ENCODE measurements at regions not wholly inside any gene's neighbourhood (a gene's known extent, or its start where the extent isn't known, plus 50 kb on each side); places are given as distances from the start of the nearest gene placed in this dataset.

- DNase-seq (ENCODE audit: low read depth in 1 of 2, low spot score in 1 of 2): no peak
- Histone ChIP-seq H3K9me3 (ENCODE audit: low read depth) (no peaks in the 10 kb centered on the region), H3K4me3 (no peak overlapping the region), H3K27ac (no peak overlapping the region), H3K36me3 (no peaks in the 10 kb centered on the region), H3K27me3 (no peaks in the 10 kb centered on the region), H3K4me1 (ENCODE audit: low read depth) (no peaks in the 10 kb centered on the region)
- TF ChIP-seq CTCF (IDR thresholded peaks at IDR 0.05; ENCODE audit: low read depth, low read length): no peak
Measured at GRCh38 chr10:88100281-88100680, 236.9 kb downstream of the PTEN start.

- Histone ChIP-seq H3K27ac (no peak overlapping the region), H3K36me3 (no peaks in the 10 kb centered on the region), H3K4me1 (ENCODE audit: low read depth) (no peaks in the 10 kb centered on the region), H3K9me3 (ENCODE audit: low read depth) (no peaks in the 10 kb centered on the region), H3K4me3 (no peak overlapping the region), H3K27me3 (no peaks in the 10 kb centered on the region)
- DNase-seq (ENCODE audit: low read depth in 1 of 2, low spot score in 1 of 2): no peak
- TF ChIP-seq CTCF (IDR thresholded peaks at IDR 0.05; ENCODE audit: low read depth, low read length): no peak
Measured at GRCh38 chr10:88101666-88102065, 238.2 kb downstream of the PTEN start.

- no peaks in the 10 kb centered on the region for H3K4me1 ChIP-seq (ENCODE audit: low read depth)
- no peak for TF ChIP-seq CTCF (IDR thresholded peaks at IDR 0.05; ENCODE audit: low read depth, low read length)
- H3K27ac ChIP-seq: no peak overlapping the region
- no peak overlapping the region for H3K4me3 ChIP-seq
- no peaks in the 10 kb centered on the region for H3K36me3 ChIP-seq
- no peak for DNase-seq (ENCODE audit: low read depth in 1 of 2, low spot score in 1 of 2)
- no peaks in the 10 kb centered on the region for H3K27me3 ChIP-seq
- H3K9me3 ChIP-seq (ENCODE audit: low read depth): no peaks in the 10 kb centered on the region
Measured at GRCh38 chr10:88103576-88103975, 240.2 kb downstream of the PTEN start.

GRCh38 chr10:88104223-88104622, 240.8 kb downstream of the PTEN start:
- no peaks in the 10 kb centered on the region for H3K27me3 ChIP-seq
- H3K27ac ChIP-seq: no peak overlapping the region
- H3K36me3 ChIP-seq: no peaks in the 10 kb centered on the region
- H3K4me1 ChIP-seq (ENCODE audit: low read depth): no peaks in the 10 kb centered on the region
- H3K4me3 ChIP-seq: no peak overlapping the region
- no peak for TF ChIP-seq CTCF (IDR thresholded peaks at IDR 0.05; ENCODE audit: low read depth, low read length)
- H3K9me3 ChIP-seq (ENCODE audit: low read depth): no peaks in the 10 kb centered on the region
- DNase-seq (ENCODE audit: low read depth in 1 of 2, low spot score in 1 of 2): no peak

- no peaks in the 10 kb centered on the region for H3K9me3 ChIP-seq (ENCODE audit: low read depth)
- H3K4me1 ChIP-seq (ENCODE audit: low read depth): no peaks in the 10 kb centered on the region
- no peak overlapping the region for H3K27ac ChIP-seq
- no peaks in the 10 kb centered on the region for H3K36me3 ChIP-seq
- DNase-seq (ENCODE audit: low read depth in 1 of 2, low spot score in 1 of 2): no peak
- no peak overlapping the region for H3K4me3 ChIP-seq
- no peak for TF ChIP-seq CTCF (IDR thresholded peaks at IDR 0.05; ENCODE audit: low read depth, low read length)
- H3K27me3 ChIP-seq: no peaks in the 10 kb centered on the region
Measured at GRCh38 chr10:88106366-88106765, 242.9 kb downstream of the PTEN start.
